LNCaP clone FGC (cell line): ENCODE measurements at regions not wholly inside any gene's neighbourhood (a gene's known extent, or its start where the extent isn't known, plus 50 kb on each side); places are given as distances from the start of the nearest gene placed in this dataset.

Experiments
- DNase-seq: peaks from one replicate; pipeline ENCODE4 v3.0.0-alpha.2; 2011; ENCODE audit warnings: low read depth
- H3K4me3 ChIP-seq: 2 replicates; pipeline ENCODE4 v1.5.1; 2011; ENCODE audit warnings: mild to moderate bottlenecking, low read depth, low read length, control low read depth
- TF ChIP-seq, protein P1 (sequence below): IDR thresholded peaks from 2 replicates; pipeline ENCODE4 v1.5.1; 2012; ENCODE audit warnings: mild to moderate bottlenecking; ENCODE audit not compliant: control insufficient read depth, insufficient read depth; ENCODE audit errors: extremely low read depth

- H3K4me3 ChIP-seq = no peak overlapping the region
- TF ChIP-seq, protein P1, sequence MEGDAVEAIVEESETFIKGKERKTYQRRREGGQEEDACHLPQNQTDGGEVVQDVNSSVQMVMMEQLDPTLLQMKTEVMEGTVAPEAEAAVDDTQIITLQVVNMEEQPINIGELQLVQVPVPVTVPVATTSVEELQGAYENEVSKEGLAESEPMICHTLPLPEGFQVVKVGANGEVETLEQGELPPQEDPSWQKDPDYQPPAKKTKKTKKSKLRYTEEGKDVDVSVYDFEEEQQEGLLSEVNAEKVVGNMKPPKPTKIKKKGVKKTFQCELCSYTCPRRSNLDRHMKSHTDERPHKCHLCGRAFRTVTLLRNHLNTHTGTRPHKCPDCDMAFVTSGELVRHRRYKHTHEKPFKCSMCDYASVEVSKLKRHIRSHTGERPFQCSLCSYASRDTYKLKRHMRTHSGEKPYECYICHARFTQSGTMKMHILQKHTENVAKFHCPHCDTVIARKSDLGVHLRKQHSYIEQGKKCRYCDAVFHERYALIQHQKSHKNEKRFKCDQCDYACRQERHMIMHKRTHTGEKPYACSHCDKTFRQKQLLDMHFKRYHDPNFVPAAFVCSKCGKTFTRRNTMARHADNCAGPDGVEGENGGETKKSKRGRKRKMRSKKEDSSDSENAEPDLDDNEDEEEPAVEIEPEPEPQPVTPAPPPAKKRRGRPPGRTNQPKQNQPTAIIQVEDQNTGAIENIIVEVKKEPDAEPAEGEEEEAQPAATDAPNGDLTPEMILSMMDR = no peak
- no peak for DNase-seq
Observed at GRCh38 chr9:11915699-11916098, 777.5 kb upstream of the TYRP1 start.

DNA sequence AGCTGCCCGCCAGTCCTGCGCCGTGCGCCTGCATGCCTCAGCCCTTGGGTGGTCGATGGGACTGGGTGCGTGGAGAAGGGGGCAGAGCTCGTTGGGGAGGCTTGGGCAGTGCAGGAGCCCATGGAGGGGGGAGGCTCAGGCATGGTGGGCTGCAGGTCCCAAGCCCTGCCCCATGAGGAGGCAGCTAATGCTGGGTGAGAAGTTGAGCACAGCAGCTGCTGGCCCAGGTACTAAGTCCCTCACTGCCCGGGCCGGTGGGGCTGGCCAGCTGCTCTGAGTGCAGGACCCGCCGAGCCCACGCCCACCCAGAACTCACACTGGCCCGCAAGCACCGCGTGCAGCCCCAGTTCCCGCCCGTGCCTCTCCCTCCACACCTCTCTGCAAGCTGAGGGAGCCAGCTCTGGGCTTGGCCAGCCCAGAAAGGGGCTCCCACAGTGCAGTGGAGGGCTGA lies 764.3 kb upstream of the TYRP1 start:
- H3K4me3 ChIP-seq = no peak overlapping the region
- TF ChIP-seq, protein P1 = no peak
- DNase-seq = no peak

DNA sequence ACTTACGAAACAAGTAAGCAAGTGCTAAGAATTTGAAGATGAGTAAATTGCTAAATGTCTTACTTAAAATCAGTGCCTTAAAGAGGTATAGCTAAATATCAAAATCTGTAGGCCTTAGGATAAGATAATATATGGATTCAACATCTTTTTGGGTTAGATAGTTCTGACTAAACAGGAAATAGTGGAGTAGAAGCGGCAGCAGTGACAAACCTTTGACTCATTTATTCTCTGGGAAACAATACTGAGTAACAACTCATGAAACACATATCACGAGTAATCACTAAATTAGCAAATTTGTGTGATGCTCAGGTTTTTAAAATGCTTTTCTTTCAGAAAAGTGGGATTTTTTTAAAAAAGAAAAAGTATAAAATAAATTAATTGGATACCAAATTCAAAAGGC lies 762.1 kb upstream of the TYRP1 start:
- no peak overlapping the region for H3K4me3 ChIP-seq
- DNase-seq = no peak
- TF ChIP-seq, protein P1 = no peak

GRCh38 chr9:11931751-11932150 lies 761.4 kb upstream of the TYRP1 start:
- no peak for DNase-seq
- TF ChIP-seq, protein P1 = no peak
- no peak overlapping the region for H3K4me3 ChIP-seq

- H3K4me3 ChIP-seq = no peak overlapping the region
- TF ChIP-seq, protein P1 = no peak
- no peak for DNase-seq
Observed at GRCh38 chr9:11933926-11934325, 759.3 kb upstream of the TYRP1 start.

DNA sequence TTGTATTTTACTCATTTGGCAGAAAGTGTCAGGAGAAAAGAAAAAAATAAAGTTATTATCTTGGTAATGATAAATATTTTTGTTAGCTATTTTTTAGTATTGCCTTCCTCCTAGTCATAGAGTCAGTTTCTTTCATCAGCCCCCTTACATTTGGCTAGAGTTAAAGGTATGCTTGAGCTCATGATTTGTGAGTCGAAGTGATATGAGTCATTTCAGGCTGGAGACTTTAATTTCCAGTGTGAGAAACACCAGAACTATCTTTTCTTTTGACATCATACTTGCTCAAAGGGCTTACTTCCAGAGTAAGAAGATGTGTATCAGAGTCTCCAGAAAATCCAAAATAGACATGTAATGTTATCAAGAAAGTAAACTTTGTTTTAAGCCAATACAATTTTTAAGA lies 746.7 kb upstream of the TYRP1 start:
- no peak overlapping the region for H3K4me3 ChIP-seq
- DNase-seq = no peak
- TF ChIP-seq, protein P1 = no peak

DNA sequence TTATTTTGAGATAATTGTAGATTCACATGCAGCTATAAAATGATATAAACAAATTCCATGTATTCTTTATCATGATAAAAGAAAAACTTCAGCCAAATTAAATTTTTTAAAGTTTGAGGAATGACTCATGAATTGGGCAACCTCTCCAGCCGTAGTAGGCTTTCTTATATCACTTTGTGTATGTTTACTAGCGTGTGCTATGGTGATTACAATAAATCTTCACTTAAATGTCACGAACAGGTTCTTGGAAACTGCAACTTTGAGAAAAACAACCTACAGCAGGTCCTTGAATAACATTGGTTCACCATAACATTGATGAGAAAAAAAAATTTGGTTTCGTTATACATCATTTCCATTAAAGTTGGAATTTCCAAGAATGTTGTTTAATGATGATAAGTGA lies 730.9 kb upstream of the TYRP1 start:
- no peak overlapping the region for H3K4me3 ChIP-seq
- TF ChIP-seq, protein P1 = no peak
- DNase-seq = no peak
